CD4-positive, alpha-beta T cell treated with Interleukin-4 for 1 hour (primary cell): ENCODE measurements at regions not wholly inside any gene's neighbourhood (a gene's known extent, or its start where the extent isn't known, plus 50 kb on each side); places are given as distances from the start of the nearest gene placed in this dataset.
"Not testable (repeated sequence)": the region's sequence is repeated elsewhere in the genome, so short reads cannot be mapped to it uniquely, and the experiment has no call there.

Experiments used
- DNase-seq, 2 donors: peaks; one replicate each; pipeline ENCODE4 v3.0.0-alpha.2; 2020 to 2022

DNA sequence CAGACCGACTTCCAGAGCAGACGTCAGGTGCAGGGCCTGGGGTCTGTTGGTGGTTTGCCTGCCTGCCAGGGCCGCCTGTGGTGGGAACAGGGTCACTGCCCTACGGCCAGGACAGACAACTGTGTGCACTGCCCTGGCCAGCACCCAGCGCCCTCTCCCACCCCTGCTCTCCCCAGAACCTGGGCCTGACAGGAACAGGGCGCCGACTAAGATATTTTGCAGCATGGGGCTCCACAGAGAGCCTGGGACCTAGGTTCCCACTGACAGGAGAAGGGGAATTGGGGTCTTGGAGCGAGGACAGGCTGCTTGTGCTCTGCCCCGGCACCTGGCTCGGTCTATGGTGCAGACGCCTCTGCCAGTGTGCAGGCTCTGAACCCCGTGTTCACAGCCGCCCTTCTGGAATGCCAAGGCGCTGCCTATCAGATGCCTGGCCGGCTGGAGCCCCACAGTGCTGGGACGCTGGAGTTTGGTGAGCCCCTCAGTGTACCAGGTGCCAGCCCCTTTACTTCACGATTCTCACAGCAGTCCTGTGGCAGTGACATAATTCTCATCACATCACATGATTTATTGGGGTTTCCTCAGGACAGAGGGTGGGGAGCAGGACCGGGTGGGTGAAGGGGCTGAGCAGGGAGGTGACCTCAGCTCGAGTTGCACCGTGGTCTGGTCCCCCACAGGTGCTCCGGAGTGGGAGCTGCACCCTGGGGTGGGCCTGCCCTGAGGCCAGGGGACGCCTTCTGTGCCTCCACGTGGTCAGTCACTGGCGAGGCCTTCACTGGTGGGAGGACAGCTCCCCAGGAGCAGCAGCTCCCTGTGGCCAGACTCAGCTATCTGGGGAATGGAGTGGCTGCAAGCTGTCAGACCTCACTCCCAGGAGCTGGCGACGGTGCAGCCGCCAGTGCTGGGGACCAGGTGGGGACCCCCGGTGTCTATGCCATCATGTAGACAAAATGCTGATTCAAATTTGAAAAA lies 113.8 kb upstream of the LRPAP1 start:
- DNase-seq: no peak

DNA sequence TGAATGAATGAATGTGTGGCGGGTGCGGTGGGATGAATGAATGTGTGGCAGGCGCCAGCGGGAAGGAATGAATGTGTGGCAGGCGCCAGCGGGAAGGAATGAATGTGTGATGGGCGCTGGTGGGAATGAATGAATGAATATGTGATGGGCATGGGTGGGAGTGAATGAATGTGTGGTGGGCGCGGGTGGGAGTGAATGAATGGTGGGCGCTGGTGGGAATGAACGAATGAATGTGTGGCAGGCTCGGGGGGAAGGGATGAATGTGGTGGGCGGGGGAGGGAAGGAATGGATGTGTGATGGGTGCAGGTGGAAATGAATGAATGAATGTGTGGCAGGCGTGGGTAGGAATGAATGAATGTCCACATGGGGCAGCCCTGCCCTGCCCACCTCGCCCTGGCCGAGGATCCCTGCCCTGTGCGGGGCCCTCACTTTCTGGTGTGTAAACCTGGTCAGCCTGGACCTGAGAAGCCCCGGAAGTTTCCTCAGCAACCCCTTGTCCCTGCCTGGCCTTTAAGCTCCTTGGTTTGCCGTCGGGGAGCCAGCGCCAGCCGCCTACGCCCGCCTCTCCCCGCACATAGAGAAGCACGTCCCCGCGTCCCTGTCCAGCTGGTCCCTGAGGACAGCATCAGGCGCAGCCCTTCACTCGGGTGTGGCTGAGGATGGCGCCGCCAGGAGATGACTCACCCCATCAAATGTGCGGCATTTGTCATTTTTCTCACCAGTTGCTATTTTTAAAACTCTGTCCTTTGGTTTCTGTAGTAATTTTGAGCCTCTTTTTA lies 112.8 kb upstream of the LRPAP1 start:
- DNase-seq: no peak

DNA sequence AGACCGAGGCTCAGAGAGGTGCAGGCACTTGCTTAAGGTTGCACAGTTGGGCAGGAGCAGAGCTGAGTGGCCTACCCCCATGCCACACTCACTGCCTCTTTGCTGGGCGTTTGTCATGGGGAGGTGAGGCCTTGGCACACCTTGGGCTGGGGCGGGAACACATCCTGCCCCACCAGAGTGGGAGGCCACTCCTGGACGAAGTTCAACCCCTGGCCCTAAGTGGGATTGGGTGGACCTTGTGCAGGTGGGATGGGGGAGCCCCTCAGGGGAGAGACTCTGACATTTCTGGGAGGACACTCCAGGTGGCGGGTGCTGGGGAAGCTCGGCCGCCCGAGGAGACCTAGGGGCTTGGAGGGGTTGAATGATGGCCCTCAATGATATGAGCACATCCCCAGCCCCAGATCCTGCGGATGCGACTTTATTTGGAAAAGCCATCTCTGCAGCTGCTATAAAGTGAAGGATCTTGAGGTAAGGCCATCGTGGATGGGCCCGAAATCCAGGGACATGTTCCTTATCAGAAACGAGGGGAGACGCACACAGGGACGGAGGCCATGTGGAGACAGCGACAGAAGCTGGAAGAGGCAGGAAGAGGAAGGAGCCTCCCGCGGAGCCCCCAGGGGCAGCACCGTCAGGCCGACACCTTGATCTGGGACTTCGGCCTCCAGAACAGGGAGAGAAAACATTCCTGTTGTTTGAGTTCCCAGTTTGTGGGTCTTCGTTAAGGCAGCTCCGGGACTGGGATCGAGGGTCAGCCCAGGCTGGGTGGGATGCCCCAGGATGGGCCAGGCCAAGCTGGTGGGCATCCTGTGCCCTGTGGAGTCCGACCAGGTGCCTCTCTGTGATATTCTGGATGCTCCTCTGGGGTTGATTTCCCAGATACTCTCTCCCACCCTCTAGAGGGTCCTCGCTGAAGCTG lies 111.6 kb upstream of the LRPAP1 start:
- DNase-seq: no peak

DNA sequence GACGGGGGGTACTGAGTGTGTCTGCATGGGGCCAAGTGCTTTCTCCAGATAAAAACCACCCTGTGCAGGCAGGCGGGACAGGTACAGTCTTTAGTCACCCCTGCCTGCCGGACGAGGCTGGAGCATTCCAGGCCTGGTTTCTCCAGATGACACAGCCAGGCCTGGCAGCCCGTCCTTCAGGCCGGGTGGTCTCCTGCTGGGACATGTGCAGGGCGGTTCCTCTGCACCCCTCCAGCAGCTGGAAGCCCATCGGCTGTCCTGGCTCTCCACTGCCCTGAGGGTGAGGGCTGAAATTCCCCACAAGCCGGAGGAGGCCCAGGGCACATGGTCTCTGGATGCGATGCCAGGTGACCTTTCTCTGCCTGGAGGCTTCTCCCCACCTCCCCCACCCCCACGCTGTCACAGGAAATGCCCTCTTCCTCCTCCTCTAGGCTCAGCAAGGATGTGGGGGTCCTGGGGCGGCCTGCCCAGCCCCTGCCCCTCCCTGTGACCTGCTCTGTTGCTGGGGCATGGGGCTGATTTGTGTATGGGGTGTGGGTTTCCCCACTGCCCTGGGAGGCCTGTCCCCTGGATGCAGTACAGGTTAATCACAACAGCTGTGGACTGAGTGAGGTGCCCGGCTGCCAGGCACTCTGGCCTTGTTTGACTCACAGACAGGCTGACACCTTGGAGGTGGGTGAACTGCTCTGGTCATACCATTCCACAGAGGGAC lies 110.7 kb upstream of the LRPAP1 start:
- no peak for DNase-seq

DNA sequence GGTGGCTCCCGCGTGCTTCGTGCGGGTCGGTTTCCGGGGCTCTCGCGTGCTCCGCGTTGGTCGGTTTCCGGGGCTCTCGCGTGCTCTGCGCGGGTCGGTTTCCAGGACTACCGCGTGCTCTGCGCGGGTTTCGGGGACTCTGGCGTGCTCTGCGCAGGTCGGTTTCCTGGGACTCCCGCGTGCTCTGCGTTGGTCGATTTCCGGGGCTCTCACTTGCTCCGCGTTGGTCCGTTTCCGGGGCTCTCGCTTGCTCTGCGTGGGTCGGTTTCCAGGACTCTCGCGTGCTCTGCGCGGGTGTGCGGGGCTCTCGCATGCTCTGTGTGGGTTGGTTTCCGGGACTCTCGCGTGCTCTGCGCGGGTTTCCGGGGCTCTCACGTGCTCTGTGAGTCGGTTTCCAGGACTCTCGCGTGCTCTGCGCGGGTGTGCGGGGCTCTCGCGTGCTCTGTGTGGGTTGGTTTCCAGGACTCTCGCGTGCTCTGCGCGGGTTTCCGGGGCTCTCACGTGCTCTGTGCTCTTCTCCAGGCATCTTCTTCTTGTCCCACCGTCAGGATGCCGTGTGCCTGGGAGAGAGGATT lies 109.9 kb upstream of the LRPAP1 start:
- no peak for DNase-seq

DNA sequence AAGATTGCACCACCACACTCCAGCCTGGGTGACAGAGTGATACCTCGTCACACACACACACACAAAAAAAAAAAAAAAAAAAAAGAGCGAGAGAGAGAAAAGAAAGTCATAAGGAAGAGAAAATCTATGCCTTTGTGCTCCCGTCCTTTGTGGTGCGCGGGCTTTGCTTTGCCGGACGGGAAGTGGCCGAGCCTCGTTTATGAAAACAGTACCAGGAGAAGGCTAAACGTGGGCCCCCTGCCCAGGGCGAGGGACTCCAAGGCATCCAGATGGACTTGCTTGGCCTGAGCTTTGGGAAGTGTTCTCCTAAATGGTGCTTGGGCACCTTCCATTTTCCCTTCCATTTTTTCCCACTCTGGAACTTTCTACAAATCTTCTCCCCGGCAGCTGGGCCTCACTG lies 109.3 kb upstream of the LRPAP1 start:
- DNase-seq: no peak

- no peak for DNase-seq
These were observed 108.4 kb upstream of the LRPAP1 start for GRCh38 chr4:3640587-3640962.

DNA sequence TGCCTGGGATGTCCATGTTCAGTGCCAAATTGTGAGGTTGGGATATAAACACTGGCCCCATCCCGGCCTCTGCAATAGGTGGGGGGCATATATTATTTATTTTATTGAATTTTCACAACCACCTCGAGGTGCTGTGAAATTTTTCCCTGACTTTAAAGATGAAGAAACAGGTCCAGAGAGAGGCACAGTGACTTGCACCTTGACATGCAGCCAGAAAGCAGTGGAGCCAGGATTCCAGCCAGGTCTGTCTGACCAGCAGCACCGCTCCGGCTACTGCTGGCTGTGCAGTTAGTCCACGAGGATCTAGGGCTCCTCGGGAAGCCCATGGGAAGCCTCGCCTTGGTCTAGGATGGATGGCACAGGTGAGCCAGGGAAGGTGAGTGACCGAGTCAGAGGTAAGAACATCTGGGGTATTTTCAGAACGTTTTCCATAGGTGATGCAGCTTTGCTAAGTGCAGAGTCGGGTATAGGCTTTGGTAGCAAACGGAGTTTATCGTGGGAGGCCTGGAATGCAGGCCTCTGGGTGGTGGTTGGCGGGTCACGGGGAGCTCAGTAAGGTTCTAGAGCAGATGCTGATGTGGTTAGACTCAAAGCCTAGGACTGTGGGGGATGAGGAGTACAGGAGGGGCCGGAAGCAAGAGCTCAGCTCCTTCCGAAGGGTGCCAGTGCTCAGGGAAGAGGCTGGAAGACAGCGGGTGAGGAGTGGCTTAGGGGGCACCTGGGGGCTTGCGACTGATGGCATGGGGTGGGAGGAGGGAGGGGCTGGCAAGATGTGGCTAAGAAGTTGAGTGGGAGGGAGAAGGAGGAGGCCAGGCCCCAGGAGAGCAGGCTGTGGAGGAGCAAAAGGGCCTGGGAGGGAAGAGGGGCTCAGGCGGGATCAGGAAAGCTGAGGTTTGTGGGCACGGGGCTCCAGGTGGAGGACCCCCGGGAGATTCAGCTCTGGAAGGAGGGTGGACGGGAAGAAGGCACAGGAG lies 107.7 kb upstream of the LRPAP1 start:
- no peak for DNase-seq

DNA sequence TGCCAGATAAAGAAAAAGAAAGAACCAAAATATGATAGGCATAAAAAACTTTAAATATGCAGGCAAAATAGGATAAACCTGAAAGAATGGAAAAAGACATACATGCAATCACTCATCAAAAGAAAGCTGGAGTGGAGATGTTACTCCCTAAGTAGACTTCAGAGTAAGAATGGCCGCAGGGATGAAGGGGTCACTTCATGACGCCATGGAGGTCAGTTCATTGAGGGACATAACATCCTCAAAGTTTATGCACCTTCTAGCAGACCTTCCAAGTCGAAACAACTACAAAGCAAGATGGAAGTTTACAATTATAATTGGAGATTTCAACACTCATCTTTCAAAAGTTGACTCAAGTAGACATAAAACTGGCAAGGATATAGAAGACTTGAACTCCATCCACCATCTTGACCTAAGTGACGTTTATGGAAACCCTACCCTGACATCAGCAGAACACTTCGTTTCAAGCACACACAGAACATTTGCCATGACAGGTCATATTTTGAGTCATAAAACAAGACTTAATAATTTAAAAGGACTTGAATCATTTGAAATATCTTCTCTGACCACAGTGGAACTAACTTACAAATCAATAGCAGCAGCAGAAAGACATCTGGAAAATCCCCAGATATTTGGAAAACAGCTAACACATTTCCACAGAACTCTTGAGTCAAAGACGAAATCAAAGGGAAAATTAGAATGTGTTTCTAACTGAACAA lies 106.0 kb upstream of the LRPAP1 start:
- DNase-seq: no peak

GRCh38 chr4:3637326-3638016 lies 105.2 kb upstream of the LRPAP1 start:
- no peak for DNase-seq

DNA sequence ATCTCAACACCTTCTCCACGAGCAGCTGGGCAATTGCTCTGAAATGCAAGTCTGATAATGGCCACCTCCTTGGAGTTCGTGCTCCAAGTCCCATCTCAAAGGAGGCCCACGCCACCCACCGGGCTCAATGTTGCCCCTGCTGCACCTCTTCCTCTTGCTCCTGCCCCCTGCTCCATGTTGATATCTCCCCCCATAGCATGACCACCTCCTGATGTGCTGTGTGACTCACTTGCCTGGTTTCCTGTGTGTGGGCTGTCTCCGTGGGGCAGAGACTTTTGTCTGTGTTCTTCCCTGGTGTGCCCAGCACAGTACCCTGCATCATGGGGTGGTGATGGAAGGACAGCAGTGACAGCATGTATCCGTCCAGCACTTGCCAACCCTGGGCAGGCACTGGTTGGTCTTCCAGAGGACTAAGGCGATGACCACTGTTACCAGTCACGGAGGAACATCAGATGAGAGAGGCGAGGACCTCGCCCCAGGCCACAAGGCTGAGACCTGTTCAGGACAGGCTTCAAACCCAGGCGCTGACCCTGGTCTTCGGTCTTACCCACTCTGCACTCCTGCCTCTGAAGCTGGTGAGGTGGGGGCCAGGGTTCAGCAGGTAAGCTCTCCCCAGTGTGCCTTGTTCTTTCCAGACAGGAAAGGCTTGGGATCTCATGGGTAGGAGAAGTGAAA lies 104.6 kb upstream of the LRPAP1 start:
- DNase-seq: no peak

- not testable (repeated sequence) for DNase-seq
These were observed 103.8 kb upstream of the LRPAP1 start for GRCh38 chr4:3636020-3636419.

DNA sequence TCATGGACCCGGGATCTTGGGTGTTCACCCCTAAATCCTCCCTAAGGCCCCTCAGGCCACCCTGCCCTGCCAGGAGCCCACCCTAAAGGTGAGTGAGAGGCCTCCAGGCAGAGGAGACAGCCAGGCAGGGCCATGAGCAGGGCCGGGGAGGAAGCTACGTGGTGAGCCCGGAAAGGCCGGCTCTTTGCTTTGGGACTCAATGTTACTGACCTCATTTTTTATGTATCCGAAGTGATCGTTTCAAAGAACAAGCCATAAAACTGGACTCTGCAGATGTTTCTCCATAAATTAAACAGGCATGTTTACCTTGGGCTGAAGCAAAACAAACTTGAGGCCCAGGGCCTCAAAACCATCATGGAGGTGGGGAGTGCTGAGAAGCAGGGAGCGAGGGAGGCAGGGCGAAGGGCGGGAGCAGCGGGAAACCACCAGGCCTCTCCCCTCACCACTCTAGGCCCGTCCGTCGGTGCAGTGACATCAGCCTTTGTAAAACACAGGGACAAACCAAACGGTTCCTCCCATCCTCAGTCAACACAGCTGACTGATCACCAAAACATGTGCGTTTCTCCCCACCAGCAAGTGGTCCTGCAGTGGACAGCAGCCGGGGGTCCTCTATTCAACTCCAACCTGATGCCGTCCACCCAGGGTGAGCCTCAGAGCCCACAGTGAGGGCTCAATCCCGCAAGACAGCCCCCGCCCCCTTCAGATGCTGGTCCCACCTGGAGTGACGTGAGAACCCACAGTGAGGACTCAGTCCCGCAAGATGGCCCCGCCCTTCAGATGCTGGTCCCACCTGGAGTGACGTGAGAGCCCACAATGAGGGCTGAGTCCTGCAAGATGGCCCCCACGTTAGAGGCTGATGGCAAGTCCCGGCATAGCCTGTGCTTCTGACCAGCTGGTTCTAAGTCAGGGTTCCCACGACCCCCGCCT lies 102.9 kb upstream of the LRPAP1 start:
- DNase-seq: no peak

- DNase-seq: no peak
These were observed 102.1 kb upstream of the LRPAP1 start for GRCh38 chr4:3634281-3634857.

GRCh38 chr4:3633277-3633676 lies 101.1 kb upstream of the LRPAP1 start:
- not testable (repeated sequence) for DNase-seq

- DNase-seq: not testable (repeated sequence)
These were observed 100.6 kb upstream of the LRPAP1 start for GRCh38 chr4:3632794-3633193.
